HG02623 (cell line): ENCODE measurements at regions not wholly inside any gene's neighbourhood (a gene's known extent, or its start where the extent isn't known, plus 50 kb on each side); places are given as distances from the start of the nearest gene placed in this dataset.
"Not testable (repeated sequence)": the region's sequence is repeated elsewhere in the genome, so short reads cannot be mapped to it uniquely, and the experiment has no call there.

Experiments
- ATAC-seq: cut with Tn5 transposase; IDR thresholded peaks from one replicate; pipeline ENCODE4 v1.9.1; 2021; ENCODE audit warnings: moderate library complexity; ENCODE audit not compliant: unreplicated experiment

GRCh38 chr18:44280479-44280878 is 400.2 kb upstream of the SETBP1 start:
- no peak for ATAC-seq

GRCh38 chr18:44286049-44286448 is 394.6 kb upstream of the SETBP1 start:
- no peak for ATAC-seq

- ATAC-seq: no peak
Measured at GRCh38 chr18:44290366-44290977, 390.2 kb upstream of the SETBP1 start.

GRCh38 chr18:44298566-44298965 is 382.1 kb upstream of the SETBP1 start:
- no peak for ATAC-seq

GRCh38 chr18:44309185-44309584 is 371.5 kb upstream of the SETBP1 start:
- ATAC-seq: no peak

GRCh38 chr18:44320619-44321460 is 359.8 kb upstream of the SETBP1 start:
- no peak for ATAC-seq

- ATAC-seq: no peak
Measured at GRCh38 chr18:44321868-44322590, 358.7 kb upstream of the SETBP1 start.

GRCh38 chr18:44323125-44323524 is 357.6 kb upstream of the SETBP1 start:
- ATAC-seq: no peak

- no peak for ATAC-seq
Measured at GRCh38 chr18:44324361-44324760, 356.3 kb upstream of the SETBP1 start.

- no peak for ATAC-seq
Measured at GRCh38 chr18:44325903-44326635, 354.6 kb upstream of the SETBP1 start.

- no peak for ATAC-seq
Measured at GRCh38 chr18:44331656-44332570, 348.8 kb upstream of the SETBP1 start.

GRCh38 chr18:44341759-44342158 is 338.9 kb upstream of the SETBP1 start:
- no peak for ATAC-seq

GRCh38 chr18:44342162-44342561 is 338.5 kb upstream of the SETBP1 start:
- ATAC-seq: no peak

- ATAC-seq: no peak
Measured at GRCh38 chr18:44342946-44343345, 337.7 kb upstream of the SETBP1 start.

GRCh38 chr18:44343570-44343969 is 337.1 kb upstream of the SETBP1 start:
- no peak for ATAC-seq

- ATAC-seq: no peak
Measured at GRCh38 chr18:44356566-44357157, 324.0 kb upstream of the SETBP1 start.

GRCh38 chr18:44358402-44358801 is 322.3 kb upstream of the SETBP1 start:
- ATAC-seq: no peak

- ATAC-seq: not testable (repeated sequence)
Measured at GRCh38 chr18:44359741-44360140, 320.9 kb upstream of the SETBP1 start.

- ATAC-seq: not testable (repeated sequence)
Measured at GRCh38 chr18:44362213-44362612, 318.5 kb upstream of the SETBP1 start.

- no peak for ATAC-seq
Measured at GRCh38 chr18:44370861-44371260, 309.8 kb upstream of the SETBP1 start.
